Colonic mucosa (tissue), 4 donors: ENCODE measurements at regions not wholly inside any gene's neighbourhood (a gene's known extent, or its start where the extent isn't known, plus 50 kb on each side); places are given as distances from the start of the nearest gene placed in this dataset.

Experiments
- DNase-seq: peaks from one replicate; pipeline ENCODE4 v3.0.0-alpha.2; 2020
- H3K27ac ChIP-seq: fragments of 200-600 bp; one replicate; pipeline ENCODE4 v1.8.0; 2021
- H3K27me3 ChIP-seq: fragments of 200-600 bp; one replicate; pipeline ENCODE4 v1.8.0; 2021
- H3K36me3 ChIP-seq: fragments of 200-600 bp; one replicate; pipeline ENCODE4 v1.8.0; 2021
- H3K4me1 ChIP-seq: fragments of 200-600 bp; one replicate; pipeline ENCODE4 v1.8.0; 2021; ENCODE audit warnings: mild to moderate bottlenecking
- H3K4me3 ChIP-seq: fragments of 200-600 bp; one replicate; pipeline ENCODE4 v1.8.0; 2021
- H3K9ac ChIP-seq, 2 donors: one replicate each; pipeline ENCODE4 v1.7.0; 2013; ENCODE audit warnings: control low read depth in 2 of 2, low read depth in 2 of 2, low read length in 2 of 2
- H3K9me3 ChIP-seq: fragments of 200-600 bp; one replicate; pipeline ENCODE4 v1.8.0; 2021
- intact Hi-C: fragments of 100-400 bp; cut with DNase I; formaldehyde crosslinking; loops from one replicate; pipeline ENCODE4 v1.14.1; 2022
- TF ChIP-seq, protein P1 (sequence below): fragments of 200-600 bp; IDR thresholded peaks from one replicate; pipeline ENCODE4 v1.8.0; 2022; ENCODE audit warnings: antibody characterized with exemption, mild to moderate bottlenecking
- donor health status: healthy.
- donor health status: DM: no; HTN: no; CAD: no.
- donor health status: DM: no; HTN: no; CAD: no.

DNA sequence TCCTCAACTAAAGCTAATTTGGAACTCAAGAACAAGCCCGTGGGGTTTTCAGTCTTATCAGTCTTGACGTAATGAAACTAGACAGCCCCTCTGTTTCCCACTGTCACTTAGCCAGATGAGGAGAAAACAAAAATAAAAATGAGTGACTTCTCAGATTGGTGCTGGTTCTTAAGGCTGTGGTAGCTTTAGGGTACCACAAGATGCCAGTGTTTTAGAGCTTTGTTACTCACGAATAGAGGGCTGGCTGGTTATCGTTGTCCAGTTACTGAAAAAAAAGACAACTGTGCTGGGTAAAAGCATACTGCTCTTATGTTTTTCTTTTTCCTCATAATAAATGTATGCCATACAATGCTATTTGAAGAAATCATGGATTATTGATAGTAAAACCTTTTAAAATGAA is 796.7 kb downstream of the RAPGEF2 start:
- no peak for DNase-seq
- Histone ChIP-seq H3K9ac (no peak overlapping the region), H3K9me3 (no peaks in the 10 kb centered on the region), H3K27me3 (no peaks in the 10 kb centered on the region), H3K36me3 (no peaks in the 10 kb centered on the region), H3K4me3 (no peak overlapping the region), H3K27ac (no peak overlapping the region), H3K4me1 (no peaks in the 10 kb centered on the region)
- TF ChIP-seq, protein P1, sequence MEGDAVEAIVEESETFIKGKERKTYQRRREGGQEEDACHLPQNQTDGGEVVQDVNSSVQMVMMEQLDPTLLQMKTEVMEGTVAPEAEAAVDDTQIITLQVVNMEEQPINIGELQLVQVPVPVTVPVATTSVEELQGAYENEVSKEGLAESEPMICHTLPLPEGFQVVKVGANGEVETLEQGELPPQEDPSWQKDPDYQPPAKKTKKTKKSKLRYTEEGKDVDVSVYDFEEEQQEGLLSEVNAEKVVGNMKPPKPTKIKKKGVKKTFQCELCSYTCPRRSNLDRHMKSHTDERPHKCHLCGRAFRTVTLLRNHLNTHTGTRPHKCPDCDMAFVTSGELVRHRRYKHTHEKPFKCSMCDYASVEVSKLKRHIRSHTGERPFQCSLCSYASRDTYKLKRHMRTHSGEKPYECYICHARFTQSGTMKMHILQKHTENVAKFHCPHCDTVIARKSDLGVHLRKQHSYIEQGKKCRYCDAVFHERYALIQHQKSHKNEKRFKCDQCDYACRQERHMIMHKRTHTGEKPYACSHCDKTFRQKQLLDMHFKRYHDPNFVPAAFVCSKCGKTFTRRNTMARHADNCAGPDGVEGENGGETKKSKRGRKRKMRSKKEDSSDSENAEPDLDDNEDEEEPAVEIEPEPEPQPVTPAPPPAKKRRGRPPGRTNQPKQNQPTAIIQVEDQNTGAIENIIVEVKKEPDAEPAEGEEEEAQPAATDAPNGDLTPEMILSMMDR, result no peak
- intact Hi-C loops, result no loop called here

DNA sequence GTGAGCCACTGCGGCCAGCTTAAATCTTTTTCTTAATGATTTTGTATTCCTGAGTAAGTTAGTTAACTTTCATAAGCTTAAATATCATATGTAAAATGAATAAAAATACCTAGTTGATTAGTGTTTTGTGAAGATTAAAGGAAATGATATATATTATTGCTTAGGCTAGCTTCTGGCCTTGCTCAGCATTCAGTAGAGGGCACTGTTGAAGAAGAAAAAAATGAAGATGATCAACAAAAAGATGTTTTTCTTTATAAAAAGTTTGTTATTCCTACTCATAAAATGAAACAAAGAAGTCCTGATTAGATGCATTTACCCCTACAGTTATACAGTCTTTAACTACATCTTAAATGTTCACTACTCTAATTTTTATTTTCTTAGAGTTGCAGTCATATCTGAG is 797.7 kb downstream of the RAPGEF2 start:
- intact Hi-C loops, result no loop called here

DNA sequence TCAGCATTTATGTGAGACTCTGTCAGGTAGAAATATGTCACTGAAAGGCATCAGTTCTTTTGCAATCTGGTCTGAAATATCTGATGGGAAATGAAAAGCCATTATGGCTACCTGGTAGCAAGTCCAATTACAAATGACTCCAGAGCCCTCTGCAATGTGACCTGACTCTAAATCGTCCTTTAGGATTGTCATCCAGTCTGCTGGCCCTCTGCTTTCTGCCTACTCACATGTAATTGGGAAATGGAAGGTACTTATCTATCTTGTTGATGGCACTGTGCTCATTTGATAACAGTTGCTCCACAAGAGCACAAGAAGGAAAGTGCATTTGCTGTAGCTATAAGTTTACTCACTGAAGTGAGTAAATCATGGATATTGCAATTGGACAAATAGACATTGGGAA is 799.8 kb downstream of the RAPGEF2 start:
- intact Hi-C loops, result no loop called here
- H3K27me3 ChIP-seq, result no peaks in the 10 kb centered on the region
- no peaks in the 10 kb centered on the region for H3K4me1 ChIP-seq
- TF ChIP-seq, protein P1, result no peak
- no peak overlapping the region for H3K4me3 ChIP-seq
- H3K9me3 ChIP-seq, result no peaks in the 10 kb centered on the region
- H3K36me3 ChIP-seq, result no peaks in the 10 kb centered on the region
- no peak overlapping the region for H3K27ac ChIP-seq
- no peak overlapping the region for H3K9ac ChIP-seq
- DNase-seq, result no peak

More for the DNA sequence above, 797.7 kb downstream of the RAPGEF2 start:
- Histone ChIP-seq H3K27ac (no peak overlapping the region), H3K27me3 (no peaks in the 10 kb centered on the region), H3K9ac (no peak overlapping the region), H3K4me1 (no peaks in the 10 kb centered on the region), H3K36me3 (no peaks in the 10 kb centered on the region), H3K9me3 (no peaks in the 10 kb centered on the region), H3K4me3 (no peak overlapping the region)
- TF ChIP-seq, protein P1, result no peak
- no peak for DNase-seq

DNA sequence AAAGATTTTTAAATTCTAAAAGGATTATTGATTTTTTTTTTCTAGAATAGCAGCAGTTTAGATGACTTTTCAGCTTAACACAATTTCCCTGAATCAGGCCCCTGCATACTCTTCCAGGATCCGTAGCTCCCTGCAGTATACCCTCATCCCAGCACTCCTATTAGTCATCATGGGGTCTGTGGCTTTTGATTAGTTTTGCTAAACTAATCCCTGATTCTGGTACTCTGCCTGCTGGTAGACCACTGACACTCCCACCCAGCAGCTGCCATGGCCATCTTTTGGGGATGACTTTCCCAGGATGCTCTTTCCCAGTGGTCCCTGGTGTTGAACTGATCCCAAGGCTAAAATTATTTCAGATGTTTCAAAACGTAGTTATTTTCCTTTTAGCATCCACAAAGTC is 802.0 kb downstream of the RAPGEF2 start:
- intact Hi-C loops, result no loop called here
- Histone ChIP-seq H3K9me3 (no peaks in the 10 kb centered on the region), H3K9ac (no peak overlapping the region), H3K27me3 (no peaks in the 10 kb centered on the region), H3K4me3 (no peak overlapping the region), H3K36me3 (no peaks in the 10 kb centered on the region), H3K4me1 (no peaks in the 10 kb centered on the region), H3K27ac (no peak overlapping the region)
- TF ChIP-seq, protein P1, result no peak
- no peak for DNase-seq

DNA sequence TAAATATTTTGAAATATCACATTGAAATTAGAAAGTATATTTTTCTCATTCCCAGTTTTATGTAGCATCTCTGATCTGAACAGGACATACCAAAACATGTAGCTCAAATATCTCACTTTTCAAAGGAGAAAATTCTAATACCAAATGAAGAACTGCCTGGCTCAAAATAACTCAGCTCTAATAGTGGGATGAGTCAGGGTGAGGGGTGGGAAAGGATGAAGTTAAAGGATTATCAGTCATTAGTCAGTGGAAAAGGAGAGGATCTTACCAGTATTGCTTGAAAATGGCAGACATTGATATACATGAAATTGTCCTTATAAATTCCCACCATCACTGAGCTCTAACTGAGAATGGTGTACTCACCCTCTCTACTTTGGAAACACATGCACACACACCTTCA is 803.2 kb downstream of the RAPGEF2 start:
- Histone ChIP-seq H3K4me1 (no peaks in the 10 kb centered on the region), H3K36me3 (no peaks in the 10 kb centered on the region), H3K27me3 (no peaks in the 10 kb centered on the region), H3K9ac (no peak overlapping the region), H3K9me3 (no peaks in the 10 kb centered on the region), H3K27ac (no peak overlapping the region), H3K4me3 (no peak overlapping the region)
- intact Hi-C loops, result no loop called here
- no peak for DNase-seq
- TF ChIP-seq, protein P1, result no peak

DNA sequence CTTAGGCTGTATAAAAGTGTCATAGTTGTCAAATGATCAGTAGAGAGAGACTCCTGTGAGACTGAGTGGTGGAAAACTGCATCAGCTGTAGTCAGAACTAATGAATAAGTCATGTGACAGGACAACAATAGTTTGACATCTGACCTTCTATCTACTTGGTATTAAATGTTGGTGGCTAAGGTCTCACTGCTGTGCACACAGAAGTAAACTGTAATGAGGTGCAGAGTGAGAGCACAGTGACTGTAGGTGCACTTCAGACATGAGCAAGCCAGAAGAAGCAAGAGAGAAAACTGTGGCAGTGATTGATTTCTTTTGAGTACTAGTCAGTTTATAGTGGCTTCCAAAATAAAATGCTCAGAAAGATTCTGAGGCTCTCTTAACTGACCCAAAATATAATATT is 803.6 kb downstream of the RAPGEF2 start:
- no peak overlapping the region for H3K4me3 ChIP-seq
- no peak for DNase-seq
- no peaks in the 10 kb centered on the region for H3K36me3 ChIP-seq
- H3K27ac ChIP-seq, result no peak overlapping the region
- TF ChIP-seq, protein P1, result no peak
- H3K9ac ChIP-seq, result no peak overlapping the region
- no peaks in the 10 kb centered on the region for H3K27me3 ChIP-seq
- no peaks in the 10 kb centered on the region for H3K9me3 ChIP-seq
- H3K4me1 ChIP-seq, result no peaks in the 10 kb centered on the region
- intact Hi-C loops, result no loop called here
